ENCODE measurements at regions not wholly inside any gene's neighbourhood (a gene's known extent, or its start where the extent isn't known, plus 50 kb on each side); places are given as distances from the start of the nearest gene placed in this dataset.

DNA sequence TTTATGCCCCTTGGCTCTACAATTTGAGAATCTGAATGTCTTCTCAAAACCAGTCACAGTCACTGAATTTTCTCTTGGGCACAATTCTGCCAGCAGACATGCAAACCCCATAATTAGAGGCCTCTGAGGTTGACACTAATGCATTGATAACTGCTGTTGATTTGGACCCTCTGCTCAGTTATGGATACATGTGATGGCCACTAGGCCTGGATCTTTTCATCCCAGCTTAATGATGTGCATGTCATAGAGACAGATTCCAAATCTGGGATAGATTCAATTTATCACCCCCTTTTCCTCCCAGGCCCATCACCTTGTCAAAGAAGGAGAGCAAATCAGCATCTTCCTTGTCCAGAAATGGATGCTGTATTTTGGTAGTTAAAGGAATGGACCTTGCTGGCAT, 92.2 kb downstream of the C11orf91 start:
- TF ChIP-seq GATA3 (IDR thresholded peaks at IDR 0.05; ENCODE audit: low read depth, low read length) (no peak), GATA2 (IDR thresholded peaks at IDR 0.05; ENCODE audit: low read depth, low read length) (0 out of 2 replicates have a peak, but pooled peaks have one; percentile 18)
